ENCODE measurements at regions not wholly inside any gene's neighbourhood (a gene's known extent, or its start where the extent isn't known, plus 50 kb on each side); places are given as distances from the start of the nearest gene placed in this dataset.

DNA sequence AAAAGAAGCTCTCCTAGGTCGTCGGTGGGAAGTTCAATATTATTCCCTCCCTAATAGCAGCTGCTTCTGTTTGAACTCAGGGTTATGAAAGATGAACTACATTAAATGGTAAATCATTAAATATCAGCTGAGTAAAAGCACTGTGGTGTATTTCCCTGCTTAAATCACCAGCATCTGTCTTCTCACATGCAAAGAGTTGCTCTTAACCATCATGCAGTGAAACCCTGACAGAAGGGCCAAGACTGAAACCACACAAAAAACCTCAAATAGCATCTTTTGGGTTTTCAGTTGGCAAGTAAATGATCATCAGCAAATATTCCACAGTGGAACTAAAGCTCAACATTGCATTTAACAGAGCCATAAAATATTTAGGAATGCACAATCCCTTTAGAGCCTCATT, 380.0 kb upstream of the ADGRL2 start:
- TF ChIP-seq, protein P1, sequence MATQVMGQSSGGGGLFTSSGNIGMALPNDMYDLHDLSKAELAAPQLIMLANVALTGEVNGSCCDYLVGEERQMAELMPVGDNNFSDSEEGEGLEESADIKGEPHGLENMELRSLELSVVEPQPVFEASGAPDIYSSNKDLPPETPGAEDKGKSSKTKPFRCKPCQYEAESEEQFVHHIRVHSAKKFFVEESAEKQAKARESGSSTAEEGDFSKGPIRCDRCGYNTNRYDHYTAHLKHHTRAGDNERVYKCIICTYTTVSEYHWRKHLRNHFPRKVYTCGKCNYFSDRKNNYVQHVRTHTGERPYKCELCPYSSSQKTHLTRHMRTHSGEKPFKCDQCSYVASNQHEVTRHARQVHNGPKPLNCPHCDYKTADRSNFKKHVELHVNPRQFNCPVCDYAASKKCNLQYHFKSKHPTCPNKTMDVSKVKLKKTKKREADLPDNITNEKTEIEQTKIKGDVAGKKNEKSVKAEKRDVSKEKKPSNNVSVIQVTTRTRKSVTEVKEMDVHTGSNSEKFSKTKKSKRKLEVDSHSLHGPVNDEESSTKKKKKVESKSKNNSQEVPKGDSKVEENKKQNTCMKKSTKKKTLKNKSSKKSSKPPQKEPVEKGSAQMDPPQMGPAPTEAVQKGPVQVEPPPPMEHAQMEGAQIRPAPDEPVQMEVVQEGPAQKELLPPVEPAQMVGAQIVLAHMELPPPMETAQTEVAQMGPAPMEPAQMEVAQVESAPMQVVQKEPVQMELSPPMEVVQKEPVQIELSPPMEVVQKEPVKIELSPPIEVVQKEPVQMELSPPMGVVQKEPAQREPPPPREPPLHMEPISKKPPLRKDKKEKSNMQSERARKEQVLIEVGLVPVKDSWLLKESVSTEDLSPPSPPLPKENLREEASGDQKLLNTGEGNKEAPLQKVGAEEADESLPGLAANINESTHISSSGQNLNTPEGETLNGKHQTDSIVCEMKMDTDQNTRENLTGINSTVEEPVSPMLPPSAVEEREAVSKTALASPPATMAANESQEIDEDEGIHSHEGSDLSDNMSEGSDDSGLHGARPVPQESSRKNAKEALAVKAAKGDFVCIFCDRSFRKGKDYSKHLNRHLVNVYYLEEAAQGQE (IDR thresholded peaks at IDR 0.05; ENCODE audit: insufficient replicate concordance, low read depth): no peak
- TF ChIP-seq, protein P2, sequence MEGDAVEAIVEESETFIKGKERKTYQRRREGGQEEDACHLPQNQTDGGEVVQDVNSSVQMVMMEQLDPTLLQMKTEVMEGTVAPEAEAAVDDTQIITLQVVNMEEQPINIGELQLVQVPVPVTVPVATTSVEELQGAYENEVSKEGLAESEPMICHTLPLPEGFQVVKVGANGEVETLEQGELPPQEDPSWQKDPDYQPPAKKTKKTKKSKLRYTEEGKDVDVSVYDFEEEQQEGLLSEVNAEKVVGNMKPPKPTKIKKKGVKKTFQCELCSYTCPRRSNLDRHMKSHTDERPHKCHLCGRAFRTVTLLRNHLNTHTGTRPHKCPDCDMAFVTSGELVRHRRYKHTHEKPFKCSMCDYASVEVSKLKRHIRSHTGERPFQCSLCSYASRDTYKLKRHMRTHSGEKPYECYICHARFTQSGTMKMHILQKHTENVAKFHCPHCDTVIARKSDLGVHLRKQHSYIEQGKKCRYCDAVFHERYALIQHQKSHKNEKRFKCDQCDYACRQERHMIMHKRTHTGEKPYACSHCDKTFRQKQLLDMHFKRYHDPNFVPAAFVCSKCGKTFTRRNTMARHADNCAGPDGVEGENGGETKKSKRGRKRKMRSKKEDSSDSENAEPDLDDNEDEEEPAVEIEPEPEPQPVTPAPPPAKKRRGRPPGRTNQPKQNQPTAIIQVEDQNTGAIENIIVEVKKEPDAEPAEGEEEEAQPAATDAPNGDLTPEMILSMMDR (IDR thresholded peaks at IDR 0.05; ENCODE audit: insufficient read depth, low read length): no peak
